ENCODE measurements at regions not wholly inside any gene's neighbourhood (a gene's known extent, or its start where the extent isn't known, plus 50 kb on each side); places are given as distances from the start of the nearest gene placed in this dataset.

DNA sequence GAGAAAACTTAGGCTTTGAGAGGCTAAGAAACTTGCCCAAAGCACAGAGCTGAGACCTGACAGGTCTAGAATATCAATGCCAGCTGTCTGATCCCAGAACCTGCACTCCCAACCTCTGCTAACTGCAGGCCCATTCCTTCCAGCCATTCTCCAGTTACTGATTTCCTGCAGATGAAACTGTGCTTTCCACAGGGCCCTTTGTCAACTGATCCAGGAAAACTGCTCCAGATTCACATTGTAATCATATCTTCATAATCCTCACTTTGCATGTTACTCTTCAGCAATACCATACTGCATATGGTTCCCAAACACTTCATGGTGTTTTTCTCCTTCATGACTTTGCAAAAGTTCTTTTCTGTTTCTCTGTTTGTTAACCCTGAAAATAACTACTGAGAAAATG is 100.6 kb downstream of the RAP2A start:
- Histone ChIP-seq H3K9me3 (ENCODE audit: low read length) (no peaks in the 10 kb centered on the region), H4K20me1 (ENCODE audit: insufficient read depth, low read length) (no peaks in the 10 kb centered on the region), H3K27me3 (ENCODE audit: insufficient read depth, low read length) (no peaks in the 10 kb centered on the region; the same call in 1 of the 2 replicates), H3K4me1 (ENCODE audit: insufficient read depth, low read length, severe bottlenecking) (no peaks in the 10 kb centered on the region), H3K9me2 (ENCODE audit: low read depth, low read length) (no peaks in the 10 kb centered on the region), H2AFZ (ENCODE audit: low read length) (no peak overlapping the region), H3K9ac (ENCODE audit: low read length) (no peak overlapping the region), H3K79me2 (ENCODE audit: insufficient read depth, low read length) (no peaks in the 10 kb centered on the region), H3K36me3 (ENCODE audit: insufficient read depth, low read length) (no peaks in the 10 kb centered on the region), H3K27ac (ENCODE audit: low read depth, low read length, poor library complexity, severe bottlenecking) (no peak overlapping the region), H3K4me3 (ENCODE audit: low read depth, low read length, poor library complexity, severe bottlenecking) (no peak overlapping the region), H3K4me2 (ENCODE audit: low read length) (no peak overlapping the region), H3F3A (ENCODE audit: insufficient read depth, low read length) (no peaks in the 10 kb centered on the region)
- TF ChIP-seq, protein P1, sequence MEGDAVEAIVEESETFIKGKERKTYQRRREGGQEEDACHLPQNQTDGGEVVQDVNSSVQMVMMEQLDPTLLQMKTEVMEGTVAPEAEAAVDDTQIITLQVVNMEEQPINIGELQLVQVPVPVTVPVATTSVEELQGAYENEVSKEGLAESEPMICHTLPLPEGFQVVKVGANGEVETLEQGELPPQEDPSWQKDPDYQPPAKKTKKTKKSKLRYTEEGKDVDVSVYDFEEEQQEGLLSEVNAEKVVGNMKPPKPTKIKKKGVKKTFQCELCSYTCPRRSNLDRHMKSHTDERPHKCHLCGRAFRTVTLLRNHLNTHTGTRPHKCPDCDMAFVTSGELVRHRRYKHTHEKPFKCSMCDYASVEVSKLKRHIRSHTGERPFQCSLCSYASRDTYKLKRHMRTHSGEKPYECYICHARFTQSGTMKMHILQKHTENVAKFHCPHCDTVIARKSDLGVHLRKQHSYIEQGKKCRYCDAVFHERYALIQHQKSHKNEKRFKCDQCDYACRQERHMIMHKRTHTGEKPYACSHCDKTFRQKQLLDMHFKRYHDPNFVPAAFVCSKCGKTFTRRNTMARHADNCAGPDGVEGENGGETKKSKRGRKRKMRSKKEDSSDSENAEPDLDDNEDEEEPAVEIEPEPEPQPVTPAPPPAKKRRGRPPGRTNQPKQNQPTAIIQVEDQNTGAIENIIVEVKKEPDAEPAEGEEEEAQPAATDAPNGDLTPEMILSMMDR (IDR thresholded peaks at IDR 0.05; ENCODE audit: low read length) = no peak
- no peak for TF ChIP-seq EZH2 (IDR thresholded peaks at IDR 0.05; ENCODE audit: borderline replicate concordance, low read length)

DNA sequence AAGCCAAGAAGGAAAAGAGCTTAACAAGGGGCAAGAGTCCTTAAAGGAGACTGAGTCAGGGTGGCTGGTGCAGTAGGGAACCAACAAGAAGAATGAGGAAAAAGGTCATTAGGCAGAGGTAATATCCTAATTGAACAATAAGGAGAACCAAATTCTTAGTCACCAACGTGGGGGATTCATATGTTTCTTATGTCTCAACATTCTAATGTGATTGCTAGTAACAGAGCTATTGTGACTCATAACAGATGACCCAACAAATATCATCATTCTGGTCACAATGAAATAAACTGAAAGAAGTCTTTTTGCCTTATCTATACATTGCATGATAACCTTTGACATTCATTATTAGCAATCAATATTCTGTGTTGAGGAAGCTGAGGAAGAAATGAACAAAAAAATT is 101.6 kb downstream of the RAP2A start:
- Histone ChIP-seq H3K27me3 (ENCODE audit: insufficient read depth, low read length) (no peaks in the 10 kb centered on the region), H4K20me1 (ENCODE audit: insufficient read depth, low read length) (no peaks in the 10 kb centered on the region), H3K9me2 (ENCODE audit: low read depth, low read length) (no peaks in the 10 kb centered on the region), H3K36me3 (ENCODE audit: insufficient read depth, low read length) (no peaks in the 10 kb centered on the region), H3F3A (ENCODE audit: insufficient read depth, low read length) (no peaks in the 10 kb centered on the region), H3K27ac (ENCODE audit: low read depth, low read length, poor library complexity, severe bottlenecking) (no peak overlapping the region), H3K79me2 (ENCODE audit: insufficient read depth, low read length) (no peaks in the 10 kb centered on the region), H3K4me1 (ENCODE audit: insufficient read depth, low read length, severe bottlenecking) (no peaks in the 10 kb centered on the region), H3K4me3 (ENCODE audit: low read depth, low read length, poor library complexity, severe bottlenecking) (no peak overlapping the region), H3K9ac (ENCODE audit: low read length) (no peak overlapping the region), H3K4me2 (ENCODE audit: low read length) (no peak overlapping the region), H3K9me3 (ENCODE audit: low read length) (no peaks in the 10 kb centered on the region), H2AFZ (ENCODE audit: low read length) (no peak overlapping the region)
- TF ChIP-seq, protein P1 (IDR thresholded peaks at IDR 0.05; ENCODE audit: low read length) = no peak
- TF ChIP-seq EZH2 (IDR thresholded peaks at IDR 0.05; ENCODE audit: borderline replicate concordance, low read length) = no peak

DNA sequence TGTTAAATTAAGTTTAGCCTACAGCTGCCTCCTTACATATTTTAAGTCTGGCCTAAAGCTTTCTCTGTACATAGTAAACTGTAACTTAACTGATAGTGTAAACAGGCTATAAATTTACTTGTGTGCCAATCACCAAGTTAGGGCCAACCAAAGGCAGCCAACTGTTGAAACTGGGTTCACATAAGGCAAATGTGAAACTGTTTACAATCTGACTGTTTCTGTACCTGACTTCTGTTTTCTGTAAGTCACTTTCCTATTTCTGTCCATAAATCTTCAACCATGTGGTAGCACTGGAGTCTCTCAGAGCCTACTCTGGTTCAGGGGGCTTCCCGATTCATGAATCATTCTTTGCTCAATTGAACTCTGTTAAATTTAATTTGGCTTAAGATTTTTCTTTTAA is 103.1 kb downstream of the RAP2A start:
- Histone ChIP-seq H3K4me1 (ENCODE audit: insufficient read depth, low read length, severe bottlenecking) (no peaks in the 10 kb centered on the region), H3K9ac (ENCODE audit: low read length) (no peak overlapping the region), H3K4me3 (ENCODE audit: low read depth, low read length, poor library complexity, severe bottlenecking) (no peak overlapping the region), H3K9me3 (ENCODE audit: low read length) (no peaks in the 10 kb centered on the region), H2AFZ (ENCODE audit: low read length) (no peak overlapping the region), H3K4me2 (ENCODE audit: low read length) (no peak overlapping the region), H4K20me1 (ENCODE audit: insufficient read depth, low read length) (no peaks in the 10 kb centered on the region), H3K36me3 (ENCODE audit: insufficient read depth, low read length) (no peaks in the 10 kb centered on the region), H3K9me2 (ENCODE audit: low read depth, low read length) (no peaks in the 10 kb centered on the region), H3F3A (ENCODE audit: insufficient read depth, low read length) (no peaks in the 10 kb centered on the region), H3K27me3 (ENCODE audit: insufficient read depth, low read length) (no peaks in the 10 kb centered on the region), H3K27ac (ENCODE audit: low read depth, low read length, poor library complexity, severe bottlenecking) (no peak overlapping the region), H3K79me2 (ENCODE audit: insufficient read depth, low read length) (no peaks in the 10 kb centered on the region)
- TF ChIP-seq, protein P1 (IDR thresholded peaks at IDR 0.05; ENCODE audit: low read length) = no peak
- no peak for TF ChIP-seq EZH2 (IDR thresholded peaks at IDR 0.05; ENCODE audit: borderline replicate concordance, low read length)

Data from OCI-LY1 (cell line).